Suprapubic skin (tissue), 4 donors: ENCODE measurements at regions not wholly inside any gene's neighbourhood (a gene's known extent, or its start where the extent isn't known, plus 50 kb on each side); places are given as distances from the start of the nearest gene placed in this dataset.

Experiments used
- DNase-seq, 2 donors: peaks; one replicate each; pipeline ENCODE4 v3.0.0-alpha.2; 2019; ENCODE audit warnings: low spot score in 2 of 2
- H3K27ac ChIP-seq: fragments of 200-600 bp; sonication (generic); one replicate; pipeline ENCODE4 v1.5.1; 2019
- H3K27me3 ChIP-seq: fragments of 200-600 bp; sonication (generic); one replicate; pipeline ENCODE4 v1.5.1; 2019
- H3K36me3 ChIP-seq: fragments of 200-600 bp; sonication (generic); one replicate; pipeline ENCODE4 v1.5.1; 2019
- H3K4me1 ChIP-seq: fragments of 200-600 bp; sonication (generic); one replicate; pipeline ENCODE4 v1.5.1; 2019
- H3K4me3 ChIP-seq: fragments of 200-600 bp; sonication (generic); one replicate; pipeline ENCODE4 v1.5.1; 2019; ENCODE audit warnings: mild to moderate bottlenecking
- H3K9me3 ChIP-seq: fragments of 200-600 bp; sonication (generic); one replicate; pipeline ENCODE4 v1.5.1; 2019
- EP300 ChIP-seq: sonication (generic); formaldehyde crosslinking; IDR thresholded peaks from one replicate; pipeline ENCODE4 v1.6.1; 2017; ENCODE audit warnings: antibody characterized with exemption
- POLR2A ChIP-seq, 2 donors: fragments of 450-650 bp; IDR thresholded peaks; one replicate each; pipeline ENCODE4 v1.6.1; 2017; ENCODE audit warnings: antibody characterized with exemption in 2 of 2, mild to moderate bottlenecking in 2 of 2, moderate library complexity in 2 of 2
- POLR2AphosphoS5 ChIP-seq, 3 donors: sonication (generic); formaldehyde crosslinking; IDR thresholded peaks; one replicate each; pipeline ENCODE4 v1.6.1; 2017; ENCODE audit warnings: antibody characterized with exemption in 3 of 3
- WGBS: methylation state at CpG from one replicate; pipeline ENCODE4 v1.1.5; 2018; 5-methylcytosine and 5-hydroxymethylcytosine counted together
- TF ChIP-seq, protein P1 (sequence below), 2 donors: fragments of 200-600 bp in 1 of 2; fragments of 450-650 bp in 1 of 2; sonication (generic) in 1 of 2; IDR thresholded peaks; one replicate each; pipeline ENCODE4 v1.5.1; 2016 to 2019; ENCODE audit warnings: antibody characterized with exemption in 2 of 2, mild to moderate bottlenecking in 1 of 2, moderate library complexity in 1 of 2

DNA sequence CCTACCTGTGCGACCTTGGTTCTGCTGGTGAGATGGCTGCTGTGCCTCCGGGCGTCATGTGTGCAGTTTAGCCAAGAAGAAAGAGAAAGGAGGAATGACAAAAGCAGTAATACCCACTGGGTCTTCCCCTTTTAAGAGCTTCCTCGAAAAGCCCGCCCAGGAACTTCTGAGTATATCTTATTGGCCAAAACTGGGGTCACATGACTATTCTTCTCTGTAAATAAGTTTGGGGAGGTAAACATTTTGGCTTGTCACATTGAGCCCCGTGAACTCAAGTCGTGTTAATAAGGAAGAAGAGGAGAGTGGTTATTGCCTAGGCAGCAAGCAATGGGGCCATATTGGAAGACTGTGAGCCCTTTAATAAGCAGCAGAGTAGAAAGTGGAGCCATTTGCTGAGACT, 130.4 kb upstream of the ECI2 start:
- WGBS = 92% methylated on average over 7 of the region's 7 CpGs

DNA sequence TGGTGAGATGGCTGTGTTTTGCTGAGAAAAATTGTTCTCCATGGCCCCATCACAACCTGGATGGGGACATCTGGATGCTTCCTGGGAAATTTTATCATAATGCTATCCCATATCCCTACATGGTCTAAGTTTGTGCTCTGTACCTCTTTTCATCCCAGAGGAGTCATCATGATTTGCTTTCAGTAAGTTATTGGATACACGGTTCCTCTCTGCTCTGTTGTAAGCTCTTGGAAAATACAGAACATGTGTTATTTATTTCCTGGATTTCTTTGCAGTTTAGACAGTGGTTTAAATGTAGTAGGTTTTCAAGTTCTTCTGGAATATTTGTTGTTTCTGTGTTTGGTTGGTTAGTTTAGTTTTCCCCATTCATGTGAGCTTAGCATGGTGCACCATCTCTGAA, 129.2 kb upstream of the ECI2 start:
- Histone ChIP-seq H3K4me1 (peaks cover 1% of the 10 kb centered on the region), H3K4me3 (no peak overlapping the region), H3K27ac (no peak overlapping the region), H3K36me3 (no peaks in the 10 kb centered on the region), H3K9me3 (no peaks in the 10 kb centered on the region), H3K27me3 (no peaks in the 10 kb centered on the region)
- TF ChIP-seq EP300 (no peak), POLR2A (IDR thresholded peaks at IDR 0.05) (no peak), POLR2AphosphoS5 (IDR thresholded peaks at IDR 0.05) (no peak)
- TF ChIP-seq, protein P1, sequence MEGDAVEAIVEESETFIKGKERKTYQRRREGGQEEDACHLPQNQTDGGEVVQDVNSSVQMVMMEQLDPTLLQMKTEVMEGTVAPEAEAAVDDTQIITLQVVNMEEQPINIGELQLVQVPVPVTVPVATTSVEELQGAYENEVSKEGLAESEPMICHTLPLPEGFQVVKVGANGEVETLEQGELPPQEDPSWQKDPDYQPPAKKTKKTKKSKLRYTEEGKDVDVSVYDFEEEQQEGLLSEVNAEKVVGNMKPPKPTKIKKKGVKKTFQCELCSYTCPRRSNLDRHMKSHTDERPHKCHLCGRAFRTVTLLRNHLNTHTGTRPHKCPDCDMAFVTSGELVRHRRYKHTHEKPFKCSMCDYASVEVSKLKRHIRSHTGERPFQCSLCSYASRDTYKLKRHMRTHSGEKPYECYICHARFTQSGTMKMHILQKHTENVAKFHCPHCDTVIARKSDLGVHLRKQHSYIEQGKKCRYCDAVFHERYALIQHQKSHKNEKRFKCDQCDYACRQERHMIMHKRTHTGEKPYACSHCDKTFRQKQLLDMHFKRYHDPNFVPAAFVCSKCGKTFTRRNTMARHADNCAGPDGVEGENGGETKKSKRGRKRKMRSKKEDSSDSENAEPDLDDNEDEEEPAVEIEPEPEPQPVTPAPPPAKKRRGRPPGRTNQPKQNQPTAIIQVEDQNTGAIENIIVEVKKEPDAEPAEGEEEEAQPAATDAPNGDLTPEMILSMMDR (IDR thresholded peaks at IDR 0.05) = no peak
- 64% methylated on average over 1 of the region's 1 CpG for WGBS
- no peak for DNase-seq

More for the DNA sequence above, 130.4 kb upstream of the ECI2 start:
- Histone ChIP-seq H3K9me3 (no peaks in the 10 kb centered on the region), H3K4me3 (no peak overlapping the region), H3K27me3 (no peaks in the 10 kb centered on the region), H3K36me3 (no peaks in the 10 kb centered on the region), H3K27ac (no peak overlapping the region), H3K4me1 (peaks cover 2% of the 10 kb centered on the region)
- no peak for DNase-seq
- TF ChIP-seq POLR2AphosphoS5 (IDR thresholded peaks at IDR 0.05) = no peak
- TF ChIP-seq EP300 = no peak
- TF ChIP-seq POLR2A (IDR thresholded peaks at IDR 0.05) = no peak

DNA sequence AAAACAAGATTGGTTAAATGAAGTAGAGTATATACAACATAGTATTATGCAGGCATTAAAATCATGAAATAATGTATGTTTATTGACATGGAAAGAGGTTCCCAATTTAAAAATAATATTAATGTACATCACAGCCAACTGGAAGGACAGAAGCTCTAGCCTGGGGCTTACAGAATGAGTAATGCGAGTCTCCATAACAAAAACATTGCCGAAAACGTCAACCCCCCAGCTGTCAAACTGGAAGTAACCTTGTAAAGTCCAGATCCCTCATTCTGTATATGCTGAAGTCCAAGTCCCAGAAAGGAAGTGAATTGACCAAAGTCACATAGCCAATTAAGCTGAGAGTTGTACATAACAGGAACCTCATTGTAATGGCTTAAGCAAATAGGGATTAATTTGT, 128.7 kb upstream of the ECI2 start:
- H3K9me3 ChIP-seq = no peaks in the 10 kb centered on the region
- no peaks in the 10 kb centered on the region for H3K36me3 ChIP-seq
- TF ChIP-seq EP300 (no peak), POLR2A (IDR thresholded peaks at IDR 0.05) (no peak), POLR2AphosphoS5 (IDR thresholded peaks at IDR 0.05) (no peak)
- TF ChIP-seq, protein P1 (IDR thresholded peaks at IDR 0.05) = no peak
- no peak for DNase-seq
- H3K27ac ChIP-seq = no peak overlapping the region
- no peak overlapping the region for H3K4me3 ChIP-seq
- peaks cover 5% of the 10 kb centered on the region for H3K4me1 ChIP-seq
- no peaks in the 10 kb centered on the region for H3K27me3 ChIP-seq
- 53% methylated on average over 3 of the region's 3 CpGs for WGBS

DNA sequence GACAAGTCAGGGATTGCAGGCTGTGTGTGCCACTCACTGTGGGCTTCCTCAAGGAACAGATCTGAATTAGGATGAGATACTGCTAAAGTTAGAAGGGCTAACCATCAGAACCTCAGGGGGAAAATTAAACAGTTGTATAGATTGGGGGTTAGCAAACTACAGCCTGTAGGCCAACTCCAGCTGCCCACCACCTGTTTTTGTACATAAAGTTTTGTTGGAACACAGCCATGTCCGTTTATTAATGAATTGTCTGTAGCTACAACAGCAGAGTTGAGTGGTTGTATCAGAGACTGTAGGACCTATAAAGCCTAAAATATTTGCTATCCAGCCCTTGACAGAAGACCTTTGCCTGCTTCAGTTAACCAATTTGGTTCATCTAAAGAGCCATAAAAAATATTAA, 127.2 kb upstream of the ECI2 start:
- WGBS = 32% methylated on average over 1 of the region's 1 CpG
- Histone ChIP-seq H3K4me3 (no peak overlapping the region), H3K27ac (no peak overlapping the region), H3K9me3 (no peaks in the 10 kb centered on the region), H3K36me3 (no peaks in the 10 kb centered on the region), H3K4me1 (peaks cover 5% of the 10 kb centered on the region), H3K27me3 (no peaks in the 10 kb centered on the region)
- no peak for TF ChIP-seq POLR2AphosphoS5 (IDR thresholded peaks at IDR 0.05)
- TF ChIP-seq, protein P1 (IDR thresholded peaks at IDR 0.05) = no peak
- no peak for TF ChIP-seq POLR2A (IDR thresholded peaks at IDR 0.05)
- no peak for TF ChIP-seq EP300
- DNase-seq = no peak

DNA sequence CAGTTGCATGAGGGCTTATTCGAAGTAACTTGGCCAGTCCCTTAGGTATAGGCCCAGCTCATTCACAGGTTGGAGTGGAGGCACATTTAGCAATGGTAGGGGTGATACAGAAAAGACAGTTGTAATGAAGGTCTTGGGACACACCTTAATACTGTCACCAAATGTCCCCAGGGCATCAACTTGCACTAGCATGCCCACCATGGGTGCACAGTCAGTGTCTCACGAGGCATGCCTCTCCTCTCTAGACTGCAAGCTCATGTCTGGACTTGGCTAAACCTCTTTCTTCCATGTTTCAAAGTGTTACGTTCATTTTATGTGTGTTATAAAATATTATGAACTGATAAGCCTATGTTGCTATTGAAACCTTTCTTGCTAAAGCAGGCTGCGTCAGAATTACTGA, 124.0 kb upstream of the ECI2 start:
- Histone ChIP-seq H3K4me3 (no peak overlapping the region), H3K27me3 (no peaks in the 10 kb centered on the region), H3K36me3 (no peaks in the 10 kb centered on the region), H3K9me3 (no peaks in the 10 kb centered on the region), H3K27ac (no peak overlapping the region), H3K4me1 (peaks cover 6% of the 10 kb centered on the region)
- 62% methylated on average over 4 of the region's 4 CpGs for WGBS
- no peak for DNase-seq
- no peak for TF ChIP-seq POLR2AphosphoS5 (IDR thresholded peaks at IDR 0.05)
- no peak for TF ChIP-seq POLR2A (IDR thresholded peaks at IDR 0.05)
- TF ChIP-seq, protein P1 (IDR thresholded peaks at IDR 0.05) = no peak
- no peak for TF ChIP-seq EP300

DNA sequence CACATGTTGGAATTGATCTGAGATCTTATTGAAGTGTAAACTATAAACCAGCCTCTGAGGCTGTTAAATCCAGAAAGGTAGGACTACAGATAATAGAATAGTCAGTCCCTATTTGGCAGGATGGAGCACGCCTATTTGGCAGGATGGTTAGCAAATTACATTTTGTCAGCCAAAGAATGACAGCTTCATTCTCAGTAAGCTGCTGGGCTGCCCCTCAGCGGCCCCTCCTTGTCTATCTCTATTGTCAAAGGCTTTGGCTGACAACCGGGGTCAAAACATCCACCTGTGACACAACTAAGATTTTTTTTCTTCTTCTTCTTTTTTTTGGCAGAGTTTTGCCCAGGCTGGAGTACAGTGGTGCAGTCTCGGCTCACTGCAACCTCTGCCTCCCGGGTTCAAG, 123.4 kb upstream of the ECI2 start:
- Histone ChIP-seq H3K27me3 (no peaks in the 10 kb centered on the region), H3K9me3 (no peaks in the 10 kb centered on the region), H3K4me3 (no peak overlapping the region), H3K36me3 (no peaks in the 10 kb centered on the region), H3K4me1 (peaks cover 12% of the 10 kb centered on the region), H3K27ac (no peak overlapping the region)
- TF ChIP-seq POLR2A (IDR thresholded peaks at IDR 0.05) = no peak
- TF ChIP-seq, protein P1 (IDR thresholded peaks at IDR 0.05) = no peak
- no peak for TF ChIP-seq POLR2AphosphoS5 (IDR thresholded peaks at IDR 0.05)
- no peak for TF ChIP-seq EP300
- no peak for DNase-seq
- WGBS = 60% methylated on average over 5 of the region's 5 CpGs
